ENCODE measurements at regions not wholly inside any gene's neighbourhood (a gene's known extent, or its start where the extent isn't known, plus 50 kb on each side); places are given as distances from the start of the nearest gene placed in this dataset.

DNA sequence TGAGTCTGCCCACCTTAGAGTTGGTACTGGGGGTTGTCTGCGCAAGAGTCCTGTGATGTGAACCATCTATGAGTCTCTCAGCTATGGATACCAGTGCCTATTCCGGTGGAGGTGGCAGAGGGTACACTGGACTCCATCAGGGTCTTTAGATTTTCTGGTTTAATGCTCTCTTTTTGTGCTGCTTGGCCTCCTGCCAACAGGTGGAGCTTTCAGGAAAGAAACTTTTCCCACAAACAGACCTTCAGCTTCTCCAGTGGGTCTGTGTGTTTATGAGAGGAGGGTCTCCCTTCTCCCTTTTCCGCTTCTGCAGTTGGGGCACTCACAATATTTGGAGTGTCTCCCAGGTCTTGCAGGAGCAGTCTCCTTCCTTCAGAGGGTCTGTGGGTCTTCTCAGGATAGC, 1721.9 kb upstream of the SLC39A10 start:
- Histone ChIP-seq H3K27ac (no peak overlapping the region), H3K9me3 (ENCODE audit: severe bottlenecking) (no peaks in the 10 kb centered on the region), H3K36me3 (no peaks in the 10 kb centered on the region), H3K27me3 (ENCODE audit: insufficient read depth, low read depth, severe bottlenecking) (no peaks in the 10 kb centered on the region), H3K4me3 (ENCODE audit: low read depth, low read length) (no peak overlapping the region)
- no peak for DNase-seq
- no peak for TF ChIP-seq CTCF (IDR thresholded peaks at IDR 0.05; ENCODE audit: low read depth, low read length)

DNA sequence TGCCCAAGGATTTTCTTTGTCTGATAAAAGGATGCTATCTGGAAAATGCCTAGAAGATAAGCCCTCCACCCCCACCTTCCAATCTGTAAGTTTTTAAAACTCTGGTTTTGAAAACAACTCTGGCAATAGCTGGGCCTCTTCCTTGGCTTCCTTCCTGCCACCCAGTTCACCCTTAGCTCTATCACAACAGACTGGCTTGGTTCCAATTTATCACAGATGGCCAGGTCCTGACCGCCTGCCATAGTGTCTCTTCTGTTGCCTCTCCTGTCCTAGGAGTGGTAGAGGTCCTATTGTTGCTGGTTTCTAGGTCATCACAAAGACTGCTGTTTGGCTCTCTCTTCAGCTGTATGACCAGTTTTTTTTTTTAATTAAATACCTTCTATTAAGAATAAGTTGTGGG, 1727.9 kb upstream of the SLC39A10 start:
- DNase-seq: no peak
- no peaks in the 10 kb centered on the region for H3K36me3 ChIP-seq
- no peak overlapping the region for H3K27ac ChIP-seq
- H3K27me3 ChIP-seq (ENCODE audit: insufficient read depth, low read depth, severe bottlenecking): no peaks in the 10 kb centered on the region
- no peak for TF ChIP-seq CTCF (IDR thresholded peaks at IDR 0.05; ENCODE audit: low read depth, low read length)
- no peak overlapping the region for H3K4me3 ChIP-seq (ENCODE audit: low read depth, low read length)
- no peaks in the 10 kb centered on the region for H3K9me3 ChIP-seq (ENCODE audit: severe bottlenecking)

- no peak for DNase-seq
- H3K27ac ChIP-seq: no peak overlapping the region
- H3K9me3 ChIP-seq (ENCODE audit: severe bottlenecking): no peaks in the 10 kb centered on the region
- no peaks in the 10 kb centered on the region for H3K27me3 ChIP-seq (ENCODE audit: insufficient read depth, low read depth, severe bottlenecking)
- no peak for TF ChIP-seq CTCF (IDR thresholded peaks at IDR 0.05; ENCODE audit: low read depth, low read length)
- H3K36me3 ChIP-seq: no peaks in the 10 kb centered on the region
- no peak overlapping the region for H3K4me3 ChIP-seq (ENCODE audit: low read depth, low read length)
Measured at GRCh38 chr2:193907561-193907960, 1712.8 kb upstream of the TMEFF2 start.

GRCh38 chr2:193900292-193900691, 1705.6 kb upstream of the TMEFF2 start:
- no peaks in the 10 kb centered on the region for H3K27me3 ChIP-seq (ENCODE audit: insufficient read depth, low read depth, severe bottlenecking)
- no peak for TF ChIP-seq CTCF (IDR thresholded peaks at IDR 0.05; ENCODE audit: low read depth, low read length)
- H3K36me3 ChIP-seq: no peaks in the 10 kb centered on the region
- no peaks in the 10 kb centered on the region for H3K9me3 ChIP-seq (ENCODE audit: severe bottlenecking)
- DNase-seq: no peak
- no peak overlapping the region for H3K4me3 ChIP-seq (ENCODE audit: low read depth, low read length)
- no peak overlapping the region for H3K27ac ChIP-seq

GRCh38 chr2:193895226-193895625, 1700.5 kb upstream of the TMEFF2 start:
- no peak for DNase-seq
- H3K36me3 ChIP-seq: no peaks in the 10 kb centered on the region
- no peak overlapping the region for H3K27ac ChIP-seq
- H3K4me3 ChIP-seq (ENCODE audit: low read depth, low read length): no peak overlapping the region
- no peak for TF ChIP-seq CTCF (IDR thresholded peaks at IDR 0.05; ENCODE audit: low read depth, low read length)
- H3K9me3 ChIP-seq (ENCODE audit: severe bottlenecking): no peaks in the 10 kb centered on the region
- H3K27me3 ChIP-seq (ENCODE audit: insufficient read depth, low read depth, severe bottlenecking): no peaks in the 10 kb centered on the region

- no peak overlapping the region for H3K27ac ChIP-seq
- H3K27me3 ChIP-seq (ENCODE audit: insufficient read depth, low read depth, severe bottlenecking): no peaks in the 10 kb centered on the region
- no peak for TF ChIP-seq CTCF (IDR thresholded peaks at IDR 0.05; ENCODE audit: low read depth, low read length)
- DNase-seq: no peak
- no peaks in the 10 kb centered on the region for H3K36me3 ChIP-seq
- no peaks in the 10 kb centered on the region for H3K9me3 ChIP-seq (ENCODE audit: severe bottlenecking)
- no peak overlapping the region for H3K4me3 ChIP-seq (ENCODE audit: low read depth, low read length)
Measured at GRCh38 chr2:193894081-193894480, 1699.3 kb upstream of the TMEFF2 start.

All from WERI-Rb-1 (cell line).